Uterus (tissue), 3 donors: ENCODE measurements at regions not wholly inside any gene's neighbourhood (a gene's known extent, or its start where the extent isn't known, plus 50 kb on each side); places are given as distances from the start of the nearest gene placed in this dataset.

Experiments
- DNase-seq, 2 donors: peaks; one replicate each; pipeline ENCODE4 v3.0.0-alpha.2; 2019 to 2020
- H3K27ac ChIP-seq, 2 donors: fragments of 200-600 bp; sonication (generic); 1 replicate in 1 of 2; 2 replicates in 1 of 2; pipeline ENCODE4 v1.5.1; 2016 to 2018
- H3K27me3 ChIP-seq, 2 donors: fragments of 200-600 bp; sonication (generic); one replicate each; pipeline ENCODE4 v1.5.1; 2018 to 2019; ENCODE audit warnings: control low read depth in 1 of 2
- H3K36me3 ChIP-seq, 2 donors: fragments of 200-600 bp; sonication (generic); one replicate each; pipeline ENCODE4 v1.5.1; 2019; ENCODE audit warnings: control low read depth in 1 of 2
- H3K4me1 ChIP-seq, 2 donors: fragments of 200-600 bp; sonication (generic); one replicate each; pipeline ENCODE4 v1.5.1; 2018 to 2019; ENCODE audit warnings: control low read depth in 1 of 2
- H3K4me3 ChIP-seq, 2 donors: fragments of 200-600 bp; sonication (generic); 1 replicate in 1 of 2; 2 replicates in 1 of 2; pipeline ENCODE4 v1.5.1; 2018 to 2019; ENCODE audit warnings: mild to moderate bottlenecking in 1 of 2
- H3K9me3 ChIP-seq, 2 donors: fragments of 200-600 bp; sonication (generic); one replicate each; pipeline ENCODE4 v1.5.1; 2019; ENCODE audit warnings: control low read depth in 1 of 2
- CTCF ChIP-seq, 4 experiments: fragments of 200-600 bp in 2 of 4; fragments of 450-650 bp in 2 of 4; sonication (generic) in 2 of 4; IDR thresholded peaks; one replicate each; pipeline ENCODE4 v1.5.1; 2016 to 2019; ENCODE audit warnings: antibody characterized with exemption in 4 of 4, mild to moderate bottlenecking in 2 of 4, moderate library complexity in 1 of 4
- POLR2A ChIP-seq, 2 donors: fragments of 450-650 bp; IDR thresholded peaks; one replicate each; pipeline ENCODE4 v1.6.1; 2016; ENCODE audit warnings: antibody characterized with exemption in 2 of 2, mild to moderate bottlenecking in 1 of 2, moderate library complexity in 1 of 2
- intact Hi-C: fragments of 100-400 bp; cut with DNase I; formaldehyde crosslinking; loops from one replicate; pipeline ENCODE4 v1.15.1; 2023; ENCODE audit warnings: low total_unique reads
- donor health status: DM: yes; HTN: yes; CAD: no.

DNA sequence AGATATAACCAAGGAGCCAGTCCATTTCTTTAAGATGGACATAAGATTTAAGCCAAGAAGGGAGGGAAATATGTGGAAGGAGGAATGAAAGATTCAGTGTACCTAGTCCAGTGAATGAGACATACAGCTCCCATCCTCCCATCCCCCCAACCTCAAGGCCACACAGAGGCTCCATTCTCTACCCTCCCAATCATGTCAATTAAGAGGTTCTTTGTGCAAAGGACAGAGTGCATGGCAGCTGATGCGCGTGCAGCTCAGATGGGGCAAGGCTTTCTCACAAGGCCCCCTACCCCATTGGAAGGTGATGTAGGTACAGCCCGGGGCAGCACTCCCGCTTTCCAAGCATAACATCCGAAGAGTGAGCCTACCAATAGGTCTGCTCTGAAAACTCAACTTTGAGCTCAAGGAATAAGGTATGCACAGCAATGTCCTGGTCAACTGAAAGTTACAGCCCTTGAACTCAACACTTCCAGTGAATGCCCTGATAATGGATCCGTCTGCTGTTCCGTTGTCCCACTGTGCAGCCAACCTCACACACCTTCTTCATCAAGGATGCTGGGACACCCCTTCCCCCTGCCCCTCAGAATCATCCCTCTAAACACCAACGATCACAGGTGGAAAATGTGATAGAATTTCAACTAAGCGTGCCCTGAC is 458.1 kb downstream of the SOX9 start:
- no peak for DNase-seq
- Histone ChIP-seq H3K9me3 (no peaks in the 10 kb centered on the region), H3K36me3 (no peaks in the 10 kb centered on the region), H3K27me3 (no peaks in the 10 kb centered on the region), H3K4me3 (no peak overlapping the region), H3K27ac (no peak overlapping the region), H3K4me1 (no peaks in the 10 kb centered on the region)
- TF ChIP-seq POLR2A (IDR thresholded peaks at IDR 0.05) (no peak), CTCF (IDR thresholded peaks at IDR 0.05) (no peak)
- intact Hi-C loops, result no loop called here

DNA sequence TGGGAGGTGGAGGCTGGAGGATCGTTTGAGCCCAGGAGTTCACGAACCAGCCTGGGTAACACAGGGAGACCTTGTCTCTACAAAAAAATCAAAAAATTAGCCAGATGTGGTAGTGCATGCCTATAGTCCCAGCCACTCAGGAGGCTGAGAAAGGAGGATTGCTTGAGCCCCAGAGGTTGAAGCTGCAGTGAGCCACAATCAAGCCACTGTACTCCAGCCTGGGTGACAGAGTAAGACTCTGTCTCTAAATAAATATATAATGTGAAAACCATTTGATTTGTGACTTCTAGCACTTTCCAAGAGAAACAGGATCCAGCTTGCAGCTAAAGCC is 459.1 kb downstream of the SOX9 start:
- DNase-seq, result no peak
- Histone ChIP-seq H3K36me3 (no peaks in the 10 kb centered on the region), H3K4me1 (no peaks in the 10 kb centered on the region), H3K27ac (no peak overlapping the region), H3K4me3 (no peak overlapping the region), H3K9me3 (no peaks in the 10 kb centered on the region), H3K27me3 (no peaks in the 10 kb centered on the region)
- TF ChIP-seq CTCF (IDR thresholded peaks at IDR 0.05) (no peak), POLR2A (IDR thresholded peaks at IDR 0.05) (no peak)
- intact Hi-C loops, result no loop called here

GRCh38 chr17:72580321-72581127 is 459.7 kb downstream of the SOX9 start:
- no peak for DNase-seq
- Histone ChIP-seq H3K27ac (no peak overlapping the region), H3K4me1 (no peaks in the 10 kb centered on the region), H3K27me3 (no peaks in the 10 kb centered on the region), H3K9me3 (no peaks in the 10 kb centered on the region), H3K4me3 (no peak overlapping the region), H3K36me3 (no peaks in the 10 kb centered on the region)
- no peak for TF ChIP-seq CTCF (IDR thresholded peaks at IDR 0.05)
- TF ChIP-seq POLR2A (IDR thresholded peaks at IDR 0.05), result no peak
- intact Hi-C loops, result no loop called here

DNA sequence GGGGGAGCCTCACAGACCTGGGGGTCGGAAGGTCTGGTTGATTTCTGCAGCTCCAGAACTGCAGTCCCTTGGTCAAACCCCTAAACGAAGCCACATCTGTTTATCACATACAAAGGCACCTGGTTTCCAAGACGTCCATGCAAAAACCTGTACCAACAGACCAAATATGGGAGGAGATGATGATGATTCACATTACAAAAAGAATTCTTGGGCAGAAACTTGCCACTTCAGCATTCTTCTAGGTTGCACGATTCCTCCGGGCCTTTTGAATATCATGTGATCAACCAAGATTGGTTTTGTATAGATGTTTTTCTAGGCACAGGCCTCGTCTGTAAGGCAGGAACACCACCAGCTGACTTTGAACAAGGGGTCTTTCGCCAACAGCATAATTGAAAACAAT is 466.3 kb downstream of the SOX9 start:
- H3K27ac ChIP-seq, result no peak overlapping the region
- no peaks in the 10 kb centered on the region for H3K36me3 ChIP-seq
- intact Hi-C loops, result no loop called here
- no peaks in the 10 kb centered on the region for H3K4me1 ChIP-seq
- no peak for DNase-seq
- TF ChIP-seq POLR2A (IDR thresholded peaks at IDR 0.05), result no peak
- no peak for TF ChIP-seq CTCF (IDR thresholded peaks at IDR 0.05)
- H3K9me3 ChIP-seq, result no peaks in the 10 kb centered on the region
- H3K27me3 ChIP-seq, result no peaks in the 10 kb centered on the region
- no peak overlapping the region for H3K4me3 ChIP-seq

- no peaks in the 10 kb centered on the region for H3K36me3 ChIP-seq
- no peaks in the 10 kb centered on the region for H3K27me3 ChIP-seq
- TF ChIP-seq POLR2A (IDR thresholded peaks at IDR 0.05) (no peak), CTCF (IDR thresholded peaks at IDR 0.05) (no peak)
- no peaks in the 10 kb centered on the region for H3K9me3 ChIP-seq
- DNase-seq, result no peak
- no peak overlapping the region for H3K4me3 ChIP-seq
- no peaks in the 10 kb centered on the region for H3K4me1 ChIP-seq
- H3K27ac ChIP-seq, result no peak overlapping the region
- intact Hi-C loops, result no loop called here
Observed at GRCh38 chr17:72587773-72588511, 467.1 kb downstream of the SOX9 start.
